Neural progenitor cell (in vitro differentiated cells): ENCODE measurements at regions not wholly inside any gene's neighbourhood (a gene's known extent, or its start where the extent isn't known, plus 50 kb on each side); places are given as distances from the start of the nearest gene placed in this dataset.

Experiments
- DNase-seq: peaks from one replicate; pipeline ENCODE4 v3.0.0-alpha.2; 2016; ENCODE audit warnings: low spot score
- H2AFZ ChIP-seq: fragments of 200-600 bp; sonication (generic); replicated peaks from 2 replicates; pipeline ENCODE4 v1.6.1; 2016; ENCODE audit warnings: antibody characterized with exemption
- H3F3A ChIP-seq: fragments of 200-600 bp; sonication (generic); 2 replicates; pipeline ENCODE4 v1.6.1; 2016; ENCODE audit warnings: antibody characterized with exemption, low read depth
- H3K27ac ChIP-seq: fragments of 200-600 bp; sonication (generic); 2 replicates; pipeline ENCODE4 v1.5.1; 2016; ENCODE audit warnings: mild to moderate bottlenecking
- H3K27me3 ChIP-seq: fragments of 200-600 bp; sonication (generic); 2 replicates; pipeline ENCODE4 v1.6.1; 2016; ENCODE audit warnings: mild to moderate bottlenecking, moderate library complexity
- H3K36me3 ChIP-seq: fragments of 200-600 bp; sonication (generic); 2 replicates; pipeline ENCODE4 v1.5.1; 2016
- H3K4me1 ChIP-seq: fragments of 200-600 bp; sonication (generic); 2 replicates; pipeline ENCODE4 v1.6.1; 2016; ENCODE audit warnings: mixed run types
- H3K4me2 ChIP-seq: fragments of 200-600 bp; sonication (generic); 2 replicates; pipeline ENCODE4 v1.6.1; 2016
- H3K4me3 ChIP-seq: fragments of 200-600 bp; sonication (generic); 2 replicates; pipeline ENCODE4 v1.5.1; 2016
- H3K79me2 ChIP-seq: fragments of 200-600 bp; sonication (generic); 2 replicates; pipeline ENCODE4 v1.6.1; 2016; ENCODE audit warnings: low read depth
- H3K9ac ChIP-seq: fragments of 200-600 bp; sonication (generic); 2 replicates; pipeline ENCODE4 v1.6.1; 2016
- H3K9me3 ChIP-seq: fragments of 200-600 bp; sonication (generic); 2 replicates; pipeline ENCODE4 v1.5.1; 2016; ENCODE audit warnings: low read depth
- H4K20me1 ChIP-seq: fragments of 200-600 bp; sonication (generic); 2 replicates; pipeline ENCODE4 v1.6.1; 2016; ENCODE audit warnings: low read depth
- H3K27ac Mint-ChIP-seq: 3 replicates; pipeline ENCODE4 v1.8.0; 2021; ENCODE audit warnings: mixed read lengths
- H3K27me3 Mint-ChIP-seq: 2 replicates; pipeline ENCODE4 v1.8.0; 2022; ENCODE audit warnings: low read depth, mild to moderate bottlenecking, inconsistent platforms, moderate library complexity, mixed read lengths; ENCODE audit not compliant: insufficient read depth
- H3K36me3 Mint-ChIP-seq: 3 replicates; pipeline ENCODE4 v1.8.0; 2021; ENCODE audit warnings: mixed read lengths
- H3K4me1 Mint-ChIP-seq: 3 replicates; pipeline ENCODE4 v1.8.0; 2021; ENCODE audit warnings: mixed read lengths
- H3K4me3 Mint-ChIP-seq: 3 replicates; pipeline ENCODE4 v1.8.0; 2021; ENCODE audit warnings: mild to moderate bottlenecking, moderate library complexity, mixed read lengths
- H3K9me3 Mint-ChIP-seq: 3 replicates; pipeline ENCODE4 v1.8.0; 2020; ENCODE audit warnings: mixed read lengths
- EZH2 ChIP-seq: fragments of 200-600 bp; sonication (generic); IDR thresholded peaks from 2 replicates; pipeline ENCODE4 v1.6.1; 2017; ENCODE audit warnings: antibody characterized with exemption, mild to moderate bottlenecking, moderate library complexity
- EZH2phosphoT487 ChIP-seq: fragments of 200-600 bp; sonication (generic); IDR thresholded peaks from 2 replicates; pipeline ENCODE4 v1.6.1; 2017; ENCODE audit warnings: antibody characterized with exemption
- TF ChIP-seq, protein P1 (sequence below): fragments of 200-600 bp; sonication (generic); IDR thresholded peaks from 2 replicates; pipeline ENCODE4 v1.5.1; 2017; ENCODE audit warnings: antibody characterized with exemption, mild to moderate bottlenecking

DNA sequence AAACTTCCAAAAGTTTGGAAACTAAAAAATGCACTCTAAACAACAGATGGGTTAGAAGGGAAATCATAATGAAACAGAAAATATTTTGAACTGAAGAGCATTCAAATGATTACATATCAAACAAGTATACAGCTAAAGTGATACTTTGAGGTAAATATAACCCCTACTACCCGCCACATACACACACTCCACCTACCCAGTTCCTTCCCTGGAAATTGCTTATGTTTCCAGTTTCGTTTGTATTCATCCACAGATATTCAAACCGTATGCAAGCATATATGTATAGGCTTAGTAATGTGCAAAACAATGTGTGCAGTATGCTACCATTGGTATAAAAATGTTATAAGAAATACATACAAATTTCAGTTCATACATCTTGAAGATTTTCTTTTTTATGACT is 95.5 kb downstream of the SMIM20 start:
- peaks cover 9% of the 10 kb centered on the region for H3K9me3 Mint-ChIP-seq
- peaks cover 5% of the 10 kb centered on the region for H3K27me3 Mint-ChIP-seq

DNA sequence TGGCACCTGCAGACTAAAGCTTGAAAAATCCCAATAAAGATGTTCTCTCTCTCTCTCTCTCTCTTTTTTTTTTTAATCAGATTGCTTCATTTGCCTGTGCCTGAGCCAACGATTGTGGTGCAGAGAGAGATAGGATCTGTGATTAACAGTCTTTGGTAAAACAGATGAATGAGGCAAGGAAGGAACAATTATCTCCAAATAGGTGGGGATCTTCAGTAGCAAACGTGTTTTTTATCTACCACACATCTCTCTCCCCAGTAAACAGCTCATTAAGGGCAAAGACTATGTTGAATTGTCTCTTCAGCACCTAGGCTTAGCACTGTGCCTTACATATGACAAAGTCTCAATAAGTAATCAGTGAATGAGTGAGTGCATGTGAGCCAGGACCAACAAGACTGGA is 96.3 kb downstream of the SMIM20 start:
- peaks cover 5% of the 10 kb centered on the region for H3K27me3 Mint-ChIP-seq
- Histone ChIP-seq H3K9ac (no peak overlapping the region), H3K79me2 (no peaks in the 10 kb centered on the region), H3K4me2 (no peak overlapping the region), H3K27ac (no peak overlapping the region), H3K4me1 (no peaks in the 10 kb centered on the region), H3K9me3 (no peaks in the 10 kb centered on the region), H3K36me3 (no peaks in the 10 kb centered on the region), H3K4me3 (no peak overlapping the region), H4K20me1 (no peaks in the 10 kb centered on the region), H2AFZ (no peak overlapping the region), H3K27me3 (no peaks in the 10 kb centered on the region), H3F3A (no peaks in the 10 kb centered on the region)
- H3K36me3 Mint-ChIP-seq: no peaks in the 10 kb centered on the region
- no peak for DNase-seq
- H3K27ac Mint-ChIP-seq: no peak overlapping the region
- no peaks in the 10 kb centered on the region for H3K4me1 Mint-ChIP-seq
- no peak overlapping the region for H3K4me3 Mint-ChIP-seq
- H3K9me3 Mint-ChIP-seq: peaks cover 9% of the 10 kb centered on the region
- TF ChIP-seq EZH2: no peak
- TF ChIP-seq, protein P1, sequence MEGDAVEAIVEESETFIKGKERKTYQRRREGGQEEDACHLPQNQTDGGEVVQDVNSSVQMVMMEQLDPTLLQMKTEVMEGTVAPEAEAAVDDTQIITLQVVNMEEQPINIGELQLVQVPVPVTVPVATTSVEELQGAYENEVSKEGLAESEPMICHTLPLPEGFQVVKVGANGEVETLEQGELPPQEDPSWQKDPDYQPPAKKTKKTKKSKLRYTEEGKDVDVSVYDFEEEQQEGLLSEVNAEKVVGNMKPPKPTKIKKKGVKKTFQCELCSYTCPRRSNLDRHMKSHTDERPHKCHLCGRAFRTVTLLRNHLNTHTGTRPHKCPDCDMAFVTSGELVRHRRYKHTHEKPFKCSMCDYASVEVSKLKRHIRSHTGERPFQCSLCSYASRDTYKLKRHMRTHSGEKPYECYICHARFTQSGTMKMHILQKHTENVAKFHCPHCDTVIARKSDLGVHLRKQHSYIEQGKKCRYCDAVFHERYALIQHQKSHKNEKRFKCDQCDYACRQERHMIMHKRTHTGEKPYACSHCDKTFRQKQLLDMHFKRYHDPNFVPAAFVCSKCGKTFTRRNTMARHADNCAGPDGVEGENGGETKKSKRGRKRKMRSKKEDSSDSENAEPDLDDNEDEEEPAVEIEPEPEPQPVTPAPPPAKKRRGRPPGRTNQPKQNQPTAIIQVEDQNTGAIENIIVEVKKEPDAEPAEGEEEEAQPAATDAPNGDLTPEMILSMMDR: no peak
- TF ChIP-seq EZH2phosphoT487: no peak

More for the DNA sequence above, 95.5 kb downstream of the SMIM20 start:
- Mint-ChIP-seq H3K4me1 (no peaks in the 10 kb centered on the region), H3K4me3 (no peak overlapping the region), H3K27ac (no peak overlapping the region), H3K36me3 (no peaks in the 10 kb centered on the region)
- Histone ChIP-seq H3K27ac (no peak overlapping the region), H2AFZ (no peak overlapping the region), H4K20me1 (no peaks in the 10 kb centered on the region), H3K9ac (no peak overlapping the region), H3K4me2 (no peak overlapping the region), H3K27me3 (no peaks in the 10 kb centered on the region), H3K9me3 (no peaks in the 10 kb centered on the region), H3F3A (no peaks in the 10 kb centered on the region), H3K36me3 (no peaks in the 10 kb centered on the region), H3K79me2 (no peaks in the 10 kb centered on the region), H3K4me3 (no peak overlapping the region), H3K4me1 (no peaks in the 10 kb centered on the region)
- DNase-seq: no peak
- TF ChIP-seq EZH2: no peak
- TF ChIP-seq EZH2phosphoT487: no peak
- TF ChIP-seq, protein P1: no peak

DNA sequence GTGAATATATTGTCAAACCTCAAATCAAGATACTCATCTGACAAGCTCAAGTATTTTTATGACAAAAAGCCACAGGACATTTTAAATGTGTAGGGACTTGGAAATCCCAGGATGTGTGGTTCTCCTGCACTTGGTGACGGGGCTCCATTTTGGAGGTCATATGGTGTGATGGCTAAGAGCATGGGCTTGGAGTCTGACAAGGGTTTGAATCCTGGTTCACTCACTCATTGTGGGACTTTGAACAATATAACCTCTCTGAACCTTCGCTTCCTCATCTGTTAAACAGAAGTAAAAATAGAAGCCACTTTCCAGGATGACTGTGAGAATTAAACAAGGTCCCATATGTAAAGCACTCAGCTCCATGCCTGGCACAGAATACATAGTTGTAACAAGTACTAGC is 99.6 kb downstream of the SMIM20 start:
- Histone ChIP-seq H3F3A (no peaks in the 10 kb centered on the region), H3K9me3 (no peaks in the 10 kb centered on the region), H3K36me3 (no peaks in the 10 kb centered on the region), H3K4me1 (no peaks in the 10 kb centered on the region), H3K27ac (no peak overlapping the region), H3K27me3 (no peaks in the 10 kb centered on the region), H2AFZ (no peak overlapping the region), H3K79me2 (no peaks in the 10 kb centered on the region), H4K20me1 (no peaks in the 10 kb centered on the region), H3K9ac (no peak overlapping the region), H3K4me3 (no peak overlapping the region), H3K4me2 (no peak overlapping the region)
- Mint-ChIP-seq H3K36me3 (no peaks in the 10 kb centered on the region), H3K4me1 (no peaks in the 10 kb centered on the region), H3K9me3 (peaks cover 6% of the 10 kb centered on the region), H3K4me3 (no peak overlapping the region), H3K27ac (no peak overlapping the region), H3K27me3 (peaks cover 5% of the 10 kb centered on the region)
- DNase-seq: no peak
- TF ChIP-seq, protein P1: no peak
- TF ChIP-seq EZH2phosphoT487: no peak
- TF ChIP-seq EZH2: no peak
